Effector memory CD8-positive, alpha-beta T cell (primary cell): ENCODE measurements at regions not wholly inside any gene's neighbourhood (a gene's known extent, or its start where the extent isn't known, plus 50 kb on each side); places are given as distances from the start of the nearest gene placed in this dataset.
"Not testable (repeated sequence)": the region's sequence is repeated elsewhere in the genome, so short reads cannot be mapped to it uniquely, and the experiment has no call there.

Experiments used
- ATAC-seq: fragments of 150-1000 bp; cut with Tn5 transposase; replicated peaks from 2 replicates; pipeline ENCODE4 v1.10.0; 2021; ENCODE audit warnings: mild to moderate bottlenecking, moderate library complexity
- DNase-seq, 3 experiments: peaks; one replicate each; pipeline ENCODE4 v3.0.0; 2021
- H3K27ac Mint-ChIP-seq, 2 donors: one replicate each; pipeline ENCODE4 v1.8.0; 2022; ENCODE audit warnings: mild to moderate bottlenecking in 2 of 2, mixed read lengths in 2 of 2, moderate library complexity in 2 of 2
- H3K27me3 Mint-ChIP-seq, 2 donors: one replicate each; pipeline ENCODE4 v1.8.0; 2022; ENCODE audit warnings: mixed read lengths in 2 of 2
- H3K36me3 Mint-ChIP-seq: one replicate; pipeline ENCODE4 v1.8.0; 2022; ENCODE audit warnings: mild to moderate bottlenecking, moderate library complexity, mixed read lengths; ENCODE audit not compliant: insufficient read depth
- H3K4me1 Mint-ChIP-seq, 2 donors: one replicate each; pipeline ENCODE4 v1.8.0; 2022; ENCODE audit warnings: low read depth in 2 of 2, mixed read lengths in 2 of 2
- H3K4me3 Mint-ChIP-seq, 2 donors: one replicate each; pipeline ENCODE4 v1.8.0; 2022; ENCODE audit warnings: mild to moderate bottlenecking in 2 of 2, mixed read lengths in 2 of 2, moderate library complexity in 2 of 2
- H3K9me3 Mint-ChIP-seq, 2 donors: one replicate each; pipeline ENCODE4 v1.8.0; 2022; ENCODE audit warnings: mixed read lengths in 2 of 2

- not testable (repeated sequence) for H3K4me1 Mint-ChIP-seq, H3K9me3 Mint-ChIP-seq, H3K4me3 Mint-ChIP-seq, H3K27ac Mint-ChIP-seq, ATAC-seq, H3K36me3 Mint-ChIP-seq, H3K27me3 Mint-ChIP-seq, DNase-seq
Observed at GRCh38 chr5:174880412-174881200, 156.2 kb downstream of the MSX2 start.

DNA sequence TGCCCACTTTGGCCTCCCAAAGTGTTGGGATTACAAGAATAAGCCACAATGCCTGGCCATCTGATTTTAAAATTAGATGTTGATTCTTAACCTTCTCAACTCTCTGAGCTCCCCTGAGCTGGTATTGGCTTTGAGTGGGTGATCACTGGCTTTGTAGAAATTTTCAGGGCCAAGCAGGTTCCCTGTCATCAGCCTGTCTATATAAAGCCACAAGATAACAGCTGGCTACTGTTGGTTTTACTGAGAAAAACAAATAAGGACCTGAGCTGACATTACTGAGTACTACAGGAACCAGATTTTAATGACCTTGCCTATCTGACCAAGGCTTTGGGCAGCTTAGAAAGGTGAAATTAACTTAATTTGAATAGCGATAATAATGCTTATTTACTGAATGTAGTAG, 153.6 kb downstream of the MSX2 start:
- Mint-ChIP-seq H3K4me1 (no peaks in the 10 kb centered on the region), H3K27me3 (peaks cover 0 to 6% of the 10 kb centered on the region in 2 donors), H3K9me3 (peaks cover 0 to 3% of the 10 kb centered on the region in 2 donors), H3K36me3 (no peaks in the 10 kb centered on the region), H3K27ac (no peak overlapping the region), H3K4me3 (no peak overlapping the region)
- no peak for DNase-seq
- ATAC-seq: no peak

GRCh38 chr5:174872271-174872670, 147.9 kb downstream of the MSX2 start:
- Mint-ChIP-seq H3K4me3 (no peak overlapping the region), H3K36me3 (no peaks in the 10 kb centered on the region), H3K27me3 (peaks cover 0 to 6% of the 10 kb centered on the region in 2 donors), H3K27ac (no peak overlapping the region), H3K4me1 (no peaks in the 10 kb centered on the region), H3K9me3 (peaks cover 3 to 16% of the 10 kb centered on the region in 2 donors)
- DNase-seq: no peak
- no peak for ATAC-seq

GRCh38 chr5:174852143-174852542, 127.8 kb downstream of the MSX2 start:
- Mint-ChIP-seq H3K9me3 (no peaks in the 10 kb centered on the region), H3K27ac (no peak overlapping the region), H3K4me3 (no peak overlapping the region), H3K27me3 (no peaks in the 10 kb centered on the region), H3K4me1 (no peaks in the 10 kb centered on the region), H3K36me3 (no peaks in the 10 kb centered on the region)
- ATAC-seq (no peak), DNase-seq (no peak)

GRCh38 chr5:174850565-174851169, 126.3 kb downstream of the MSX2 start:
- no peak for DNase-seq
- H3K4me3 Mint-ChIP-seq: no peak overlapping the region
- no peaks in the 10 kb centered on the region for H3K27me3 Mint-ChIP-seq
- H3K4me1 Mint-ChIP-seq: no peaks in the 10 kb centered on the region
- H3K9me3 Mint-ChIP-seq: peaks cover 0 to 1% of the 10 kb centered on the region in 2 donors
- H3K36me3 Mint-ChIP-seq: no peaks in the 10 kb centered on the region
- no peak overlapping the region for H3K27ac Mint-ChIP-seq
- ATAC-seq: no peak

DNA sequence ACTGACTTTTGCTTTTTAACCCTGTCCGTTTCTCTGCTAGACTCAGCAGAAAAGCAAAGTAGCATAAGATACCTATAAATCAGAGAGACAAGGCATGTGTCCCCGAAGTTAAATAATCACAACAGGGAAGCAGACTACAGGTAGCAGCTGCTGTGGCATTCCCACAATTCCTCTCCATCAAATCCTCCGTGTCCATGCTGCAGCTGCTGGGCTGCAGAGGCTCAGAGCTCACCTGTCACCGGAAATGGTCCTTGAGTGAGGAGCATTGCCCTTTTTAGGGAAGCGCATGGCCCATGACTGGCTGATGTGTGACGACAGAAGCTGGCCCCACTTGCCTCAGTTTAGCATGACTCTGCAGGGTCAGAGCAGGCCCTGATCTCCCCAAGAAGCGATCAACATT, 125.0 kb downstream of the MSX2 start:
- ATAC-seq (no peak), DNase-seq (no peak)
- H3K9me3 Mint-ChIP-seq: peaks cover 0 to 4% of the 10 kb centered on the region in 2 donors
- no peak overlapping the region for H3K4me3 Mint-ChIP-seq
- no peak overlapping the region for H3K27ac Mint-ChIP-seq
- no peaks in the 10 kb centered on the region for H3K36me3 Mint-ChIP-seq
- H3K27me3 Mint-ChIP-seq: no peaks in the 10 kb centered on the region
- no peaks in the 10 kb centered on the region for H3K4me1 Mint-ChIP-seq

DNA sequence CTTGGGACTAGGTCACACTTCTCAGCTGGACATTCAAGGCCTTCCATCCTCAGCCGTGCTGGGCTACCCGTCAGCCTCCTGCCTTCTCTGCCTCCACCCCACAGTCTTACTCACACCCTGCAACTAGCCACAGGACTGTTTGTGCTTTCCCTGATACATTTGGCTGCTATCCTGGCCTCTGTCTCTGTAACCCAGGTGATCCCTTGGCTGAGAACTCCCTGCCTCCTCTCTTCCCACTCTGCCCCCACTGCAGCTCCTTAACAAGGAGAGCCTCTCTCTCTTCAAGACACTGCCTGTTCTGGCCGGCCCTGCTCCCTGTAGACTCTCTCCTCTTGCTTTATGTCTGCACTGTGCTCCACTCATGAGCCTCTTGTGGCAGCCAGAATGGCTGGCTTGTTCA, 120.6 kb downstream of the MSX2 start:
- H3K4me1 Mint-ChIP-seq: no peaks in the 10 kb centered on the region
- peaks cover 9 to 20% of the 10 kb centered on the region in 2 donors for H3K27me3 Mint-ChIP-seq
- H3K9me3 Mint-ChIP-seq: peaks cover 0 to 9% of the 10 kb centered on the region in 2 donors
- no peak overlapping the region for H3K27ac Mint-ChIP-seq
- DNase-seq: no peak
- H3K36me3 Mint-ChIP-seq: no peaks in the 10 kb centered on the region
- no peak overlapping the region for H3K4me3 Mint-ChIP-seq
- no peak for ATAC-seq

DNA sequence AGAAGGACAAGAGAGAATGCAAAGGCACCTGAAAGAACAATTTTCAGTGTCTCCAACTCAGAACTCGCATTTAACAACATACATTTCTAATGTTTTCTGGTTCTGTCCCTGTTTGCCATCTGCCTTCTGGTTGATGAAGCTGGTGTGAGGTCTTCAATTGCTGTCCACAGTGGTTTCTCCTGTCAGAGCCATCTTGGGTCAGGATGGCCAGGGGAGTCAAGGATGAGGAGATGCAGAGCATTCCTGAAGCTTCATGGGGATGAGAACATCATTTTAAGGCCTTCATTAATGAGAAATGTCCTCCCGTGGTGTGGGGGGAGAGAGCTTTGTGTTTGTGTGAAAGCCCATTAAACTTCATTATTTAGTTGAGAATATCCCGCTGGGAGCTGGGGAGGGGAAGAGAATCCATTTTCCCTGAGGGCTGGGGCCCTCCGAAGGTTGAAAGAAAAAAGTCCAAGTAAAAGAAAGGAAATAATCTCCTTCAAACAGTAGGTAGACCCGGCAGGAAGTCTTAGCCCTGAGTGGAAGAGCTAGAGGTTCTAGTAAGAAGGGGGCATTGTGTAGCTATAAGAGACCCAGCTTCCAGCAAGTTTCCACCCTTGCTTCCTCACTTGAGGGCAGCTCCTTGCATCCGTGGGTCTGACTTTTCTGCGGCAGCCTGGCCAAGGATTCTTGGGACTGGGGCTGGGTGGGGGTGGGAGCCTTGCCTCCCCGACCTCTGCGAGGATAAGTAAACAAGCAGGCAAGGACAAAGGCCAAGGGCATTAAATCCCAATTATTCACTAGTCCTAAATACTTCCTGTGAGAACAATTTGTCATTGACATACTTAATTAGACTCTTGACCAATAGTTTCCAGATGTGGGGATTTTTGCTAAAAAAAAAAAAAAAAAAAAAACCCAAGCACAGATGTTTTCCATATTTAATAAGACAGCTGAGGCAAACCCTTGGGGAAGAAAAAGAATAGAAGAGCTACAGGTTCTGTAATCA, 119.2 kb downstream of the MSX2 start:
- H3K4me3 Mint-ChIP-seq: no peak overlapping the region
- H3K4me1 Mint-ChIP-seq: no peaks in the 10 kb centered on the region
- DNase-seq (no peak), ATAC-seq (no peak)
- peaks cover 0 to 10% of the 10 kb centered on the region in 2 donors for H3K9me3 Mint-ChIP-seq
- peaks cover 9 to 20% of the 10 kb centered on the region in 2 donors for H3K27me3 Mint-ChIP-seq
- H3K36me3 Mint-ChIP-seq: no peaks in the 10 kb centered on the region
- H3K27ac Mint-ChIP-seq: no peak overlapping the region

- Mint-ChIP-seq H3K27ac (no peak overlapping the region), H3K4me1 (no peaks in the 10 kb centered on the region), H3K4me3 (no peak overlapping the region), H3K27me3 (peaks cover 9 to 33% of the 10 kb centered on the region in 2 donors), H3K9me3 (peaks cover 0 to 8% of the 10 kb centered on the region in 2 donors), H3K36me3 (no peaks in the 10 kb centered on the region)
- ATAC-seq (no peak), DNase-seq (no peak)
Observed at GRCh38 chr5:174840435-174840834, 116.1 kb downstream of the MSX2 start.

DNA sequence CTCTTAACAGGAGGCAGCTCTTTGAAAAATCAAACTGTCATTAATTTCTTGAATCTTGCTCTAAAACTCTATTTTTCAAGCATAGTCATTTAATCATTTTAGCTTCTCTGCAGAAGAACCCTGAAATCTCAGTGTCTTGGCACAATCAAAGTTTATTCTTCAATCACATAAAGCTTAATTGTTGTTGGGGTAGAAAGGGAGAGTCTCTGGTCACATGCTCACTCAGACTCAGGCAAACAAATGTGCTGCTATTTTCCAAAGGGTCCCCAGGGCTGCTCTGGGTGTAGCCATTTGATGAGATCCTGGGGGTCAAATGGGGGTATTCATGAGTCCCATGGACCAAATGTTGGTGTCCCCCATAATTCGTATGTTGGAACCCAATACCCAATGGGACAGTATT, 114.8 kb downstream of the MSX2 start:
- DNase-seq (no peak), ATAC-seq (no peak)
- H3K4me1 Mint-ChIP-seq: no peaks in the 10 kb centered on the region
- peaks cover 0 to 6% of the 10 kb centered on the region in 2 donors for H3K9me3 Mint-ChIP-seq
- no peak overlapping the region for H3K27ac Mint-ChIP-seq
- H3K36me3 Mint-ChIP-seq: no peaks in the 10 kb centered on the region
- H3K27me3 Mint-ChIP-seq: peaks cover 9 to 33% of the 10 kb centered on the region in 2 donors
- no peak overlapping the region for H3K4me3 Mint-ChIP-seq

DNA sequence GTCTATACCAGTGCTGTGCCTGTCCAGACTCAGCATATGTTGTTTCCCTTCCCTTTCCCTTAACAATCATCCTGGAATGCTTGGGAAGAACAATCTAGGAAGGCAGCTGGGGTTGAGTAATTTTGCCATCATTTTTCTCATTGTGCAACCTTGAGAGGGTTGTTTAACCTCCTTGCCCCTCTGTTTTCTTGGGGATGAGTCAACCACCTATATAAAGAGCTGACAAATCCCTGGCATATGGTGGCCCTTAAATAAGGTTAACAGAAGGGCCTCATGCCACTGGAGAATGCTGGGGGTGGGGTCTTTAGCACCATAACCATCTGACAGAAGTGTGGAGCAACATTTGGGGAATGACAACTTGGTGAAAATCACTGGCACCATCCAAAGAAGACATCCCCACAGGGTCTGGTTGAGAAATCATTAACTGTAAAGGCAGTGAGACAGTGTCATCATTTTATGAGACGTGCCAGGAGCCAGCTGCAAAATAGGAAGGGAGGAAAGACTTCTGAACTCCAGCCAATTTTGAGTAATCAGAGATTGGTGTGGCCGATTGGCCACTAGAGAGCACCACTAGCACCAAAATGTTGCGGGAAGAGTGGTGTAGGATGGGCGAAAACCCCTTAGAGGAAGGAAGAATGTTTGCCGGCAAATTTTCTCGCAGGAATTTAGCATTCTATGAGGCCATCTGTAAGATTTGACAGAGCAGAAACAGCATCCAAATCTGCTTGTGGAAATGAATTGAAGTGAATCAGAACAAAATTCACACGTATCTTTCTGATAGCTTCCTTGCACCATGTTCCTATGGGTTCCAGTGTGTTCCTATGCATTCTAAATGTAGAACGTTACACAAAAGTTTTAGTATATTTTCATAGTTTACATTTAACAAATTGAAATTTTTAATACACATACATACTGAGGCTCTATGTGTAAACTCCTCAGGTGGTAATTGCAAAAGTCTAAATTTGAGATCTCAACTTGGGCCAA, 113.8 kb downstream of the MSX2 start:
- ATAC-seq (no peak), DNase-seq (no peak)
- H3K27me3 Mint-ChIP-seq: peaks cover 7 to 31% of the 10 kb centered on the region in 2 donors
- H3K9me3 Mint-ChIP-seq: peaks cover 4 to 6% of the 10 kb centered on the region in 2 donors
- no peaks in the 10 kb centered on the region for H3K36me3 Mint-ChIP-seq
- H3K4me1 Mint-ChIP-seq: no peaks in the 10 kb centered on the region
- H3K27ac Mint-ChIP-seq: no peak overlapping the region
- H3K4me3 Mint-ChIP-seq: no peak overlapping the region

- no peak overlapping the region for H3K27ac Mint-ChIP-seq
- ATAC-seq: no peak
- no peaks in the 10 kb centered on the region for H3K4me1 Mint-ChIP-seq
- H3K9me3 Mint-ChIP-seq: peaks cover 7 to 13% of the 10 kb centered on the region in 2 donors
- no peak overlapping the region for H3K4me3 Mint-ChIP-seq
- no peak for DNase-seq
- no peaks in the 10 kb centered on the region for H3K36me3 Mint-ChIP-seq
- peaks cover 0 to 14% of the 10 kb centered on the region in 2 donors for H3K27me3 Mint-ChIP-seq
Observed at GRCh38 chr5:174834081-174834480, 109.7 kb downstream of the MSX2 start.
